ENCODE measurements at regions not wholly inside any gene's neighbourhood (a gene's known extent, or its start where the extent isn't known, plus 50 kb on each side); places are given as distances from the start of the nearest gene placed in this dataset.
"Not testable (repeated sequence)": the region's sequence is repeated elsewhere in the genome, so short reads cannot be mapped to it uniquely, and the experiment has no call there.

DNA sequence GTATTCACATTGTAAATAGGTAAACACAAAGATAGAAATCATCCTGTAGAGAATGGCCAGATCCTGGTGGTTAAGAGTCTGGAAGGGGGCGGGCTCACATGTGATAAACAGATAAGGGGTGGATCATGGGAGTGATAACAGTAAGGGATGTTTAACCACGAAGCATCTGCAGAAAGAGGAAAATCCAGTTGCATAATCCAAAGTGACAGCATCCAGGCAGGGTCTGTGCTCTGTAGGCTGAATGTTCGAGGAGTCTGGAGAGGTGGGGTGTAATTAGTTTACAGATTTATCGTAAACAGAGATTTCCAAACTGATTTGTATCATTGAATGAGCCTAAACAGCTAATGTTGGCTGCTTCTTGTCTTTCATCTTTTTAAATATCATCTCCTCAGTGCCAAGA lies 1009.8 kb upstream of the SLIT2 start:
- DNase-seq (ENCODE audit: low spot score): no peak

DNA sequence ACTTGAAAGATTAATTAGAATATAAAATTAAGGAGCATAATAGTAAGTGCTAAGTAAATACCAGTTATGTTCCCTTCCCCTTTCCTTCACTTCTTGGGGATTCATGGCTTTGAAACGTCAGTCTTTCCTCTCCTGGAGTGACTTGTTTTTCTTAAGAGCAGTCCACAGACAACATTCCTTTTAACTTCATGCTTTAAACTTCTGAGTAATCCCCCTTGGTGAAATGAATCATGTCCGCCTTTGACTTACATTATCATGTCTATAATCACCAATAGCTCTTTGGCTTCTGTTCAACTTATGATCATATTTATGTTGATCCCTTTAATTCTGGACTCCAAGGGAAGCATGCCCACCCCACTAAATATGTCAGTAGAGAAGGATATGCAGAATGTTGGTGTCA lies 1012.1 kb upstream of the SLIT2 start:
- no peak for DNase-seq (ENCODE audit: low spot score)

DNA sequence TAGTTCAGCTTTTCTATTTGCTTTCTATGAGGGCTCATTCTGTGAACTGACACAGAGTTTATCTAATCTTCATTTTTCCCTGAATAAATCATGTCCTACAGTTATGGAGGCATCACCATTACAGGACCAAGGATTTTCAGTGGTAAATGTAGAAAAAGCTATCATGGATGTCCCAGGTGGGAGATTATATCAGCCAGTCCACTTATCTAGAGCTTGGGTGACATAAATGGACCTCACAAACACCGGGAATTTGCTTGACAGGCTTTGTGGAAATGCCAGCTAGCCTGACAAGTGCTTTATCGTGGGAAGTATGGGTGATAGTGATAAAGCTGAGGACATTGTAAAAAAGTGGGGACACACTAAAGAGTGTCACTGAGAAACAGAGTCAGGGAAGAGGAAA lies 1015.2 kb upstream of the SLIT2 start:
- DNase-seq (ENCODE audit: low spot score): no peak

GRCh38 chr4:19230906-19231545 lies 1020.7 kb upstream of the SLIT2 start:
- no peak for DNase-seq (ENCODE audit: low spot score)

DNA sequence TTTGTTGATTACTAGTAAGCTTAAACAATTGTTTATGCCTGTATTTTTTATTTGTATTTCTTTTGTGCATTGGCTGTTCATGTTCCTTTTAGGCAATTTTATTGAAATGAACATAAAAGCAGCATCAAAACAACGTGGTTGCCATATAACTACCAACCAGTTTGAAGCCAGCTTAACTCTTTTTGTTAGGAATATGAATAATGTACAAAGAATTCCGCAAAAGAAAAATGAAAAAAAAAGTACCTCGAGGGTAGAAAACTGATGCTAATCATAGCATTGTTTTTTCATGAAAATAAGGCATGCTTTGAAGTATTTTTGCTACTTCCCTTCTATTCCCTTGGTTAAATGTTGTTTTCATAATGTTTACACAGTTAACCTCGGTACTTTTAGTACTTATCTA lies 1024.0 kb upstream of the SLIT2 start:
- no peak for DNase-seq (ENCODE audit: low spot score)

- peak; percentile 46 for DNase-seq (ENCODE audit: low spot score)
Measured at GRCh38 chr4:19224820-19225219, 1026.9 kb upstream of the SLIT2 start.

- no peak for DNase-seq (ENCODE audit: low spot score)
Measured at GRCh38 chr4:19216476-19216875, 1035.2 kb upstream of the SLIT2 start.

DNA sequence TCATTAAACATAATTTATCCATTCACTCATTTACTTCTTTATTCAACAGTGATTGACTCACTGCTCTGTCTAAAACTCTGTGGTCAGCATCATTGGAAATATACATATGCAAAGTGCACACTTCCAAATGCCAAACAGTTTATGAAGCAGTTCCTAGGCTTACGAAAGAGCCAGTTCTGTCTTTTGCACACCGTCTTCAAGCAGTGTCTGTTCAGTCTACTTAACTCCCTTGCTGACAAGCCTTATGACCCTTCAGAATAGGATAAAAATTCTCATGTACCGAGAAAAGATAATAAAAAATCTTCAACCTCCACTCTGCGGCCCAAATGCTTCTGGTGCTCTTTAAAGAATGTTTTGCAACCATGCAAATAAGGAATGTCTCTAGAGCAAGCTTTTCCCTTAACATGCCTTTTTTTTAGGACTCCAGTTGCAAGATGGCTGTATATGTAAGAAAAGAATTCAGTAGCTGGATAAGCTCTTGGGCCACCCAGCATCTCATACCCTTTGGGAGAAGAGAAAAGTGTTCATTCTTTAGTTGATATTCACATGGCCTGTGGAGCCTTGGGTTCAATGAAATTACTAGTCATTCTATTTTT lies 1037.0 kb upstream of the SLIT2 start:
- no peak for DNase-seq (ENCODE audit: low spot score)

- DNase-seq (ENCODE audit: low spot score): no peak
Measured at GRCh38 chr4:19213388-19213787, 1038.3 kb upstream of the SLIT2 start.

- DNase-seq (ENCODE audit: low spot score): no peak
Measured at GRCh38 chr4:19205853-19206252, 1045.9 kb upstream of the SLIT2 start.

- not testable (repeated sequence) for DNase-seq (ENCODE audit: low spot score)
Measured at GRCh38 chr4:19197838-19198237, 1053.9 kb upstream of the SLIT2 start.

GRCh38 chr4:19195696-19196095 lies 1056.0 kb upstream of the SLIT2 start:
- DNase-seq (ENCODE audit: low spot score): no peak

DNA sequence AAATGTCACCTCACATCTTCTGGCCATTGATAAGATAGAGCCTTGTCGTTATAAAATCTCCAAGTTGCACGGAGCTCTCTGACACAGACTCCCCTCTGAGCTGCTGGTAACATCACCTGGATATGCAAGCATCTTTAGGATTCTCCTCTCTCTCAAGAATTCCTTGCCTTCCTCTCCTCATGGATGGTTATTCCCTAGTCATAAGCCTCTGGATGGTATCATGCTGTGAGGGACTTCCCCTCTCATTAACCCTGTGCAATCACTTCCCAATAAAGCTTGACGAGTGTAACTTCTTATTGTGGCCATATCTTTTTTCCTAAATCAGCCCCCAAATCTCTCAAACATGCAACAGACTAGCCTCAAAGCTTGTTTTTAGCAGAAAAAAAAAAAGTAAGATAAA lies 1057.0 kb upstream of the SLIT2 start:
- DNase-seq (ENCODE audit: low spot score): no peak

DNA sequence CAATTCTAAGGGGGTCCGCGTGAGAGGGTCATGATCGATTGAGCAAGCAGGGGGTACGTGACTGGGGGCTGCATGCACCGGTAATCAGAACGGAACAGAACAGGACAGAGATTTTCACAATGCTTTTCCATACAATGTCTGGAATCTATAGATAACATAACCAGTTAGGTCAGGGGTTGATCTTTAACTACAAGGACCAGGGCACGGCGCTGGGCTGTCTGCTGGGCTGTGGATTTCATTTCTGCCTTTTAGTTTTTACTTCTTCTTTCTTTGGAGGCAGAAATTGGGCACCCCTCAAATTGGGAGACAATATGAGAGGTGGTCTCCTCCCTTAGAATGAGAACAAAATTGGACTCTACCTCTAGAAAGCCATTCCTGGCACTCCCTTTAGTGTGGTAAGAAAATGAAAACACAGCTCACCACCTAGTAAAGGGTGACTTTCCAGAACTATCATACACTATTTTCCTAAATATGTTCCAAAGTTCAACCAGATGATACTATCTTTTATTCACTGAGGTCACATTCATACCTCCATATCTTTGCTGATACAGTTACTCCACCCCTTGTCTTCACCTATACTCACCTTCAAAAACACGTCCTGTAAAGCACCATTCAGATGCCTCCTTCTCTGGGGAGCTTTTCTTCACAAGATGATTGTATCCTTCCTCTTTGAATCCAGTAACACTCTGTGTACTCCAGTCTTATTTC lies 1058.3 kb upstream of the SLIT2 start:
- DNase-seq (ENCODE audit: low spot score): no peak

- DNase-seq (ENCODE audit: low spot score): no peak
Measured at GRCh38 chr4:19191979-19192650, 1059.6 kb upstream of the SLIT2 start.

- DNase-seq (ENCODE audit: low spot score): no peak
Measured at GRCh38 chr4:19187691-19188090, 1064.0 kb upstream of the SLIT2 start.

- no peak for DNase-seq (ENCODE audit: low spot score)
Measured at GRCh38 chr4:19187096-19187495, 1064.6 kb upstream of the SLIT2 start.

- DNase-seq (ENCODE audit: low spot score): not testable (repeated sequence)
Measured at GRCh38 chr4:19181631-19182030, 1070.1 kb upstream of the SLIT2 start.

DNA sequence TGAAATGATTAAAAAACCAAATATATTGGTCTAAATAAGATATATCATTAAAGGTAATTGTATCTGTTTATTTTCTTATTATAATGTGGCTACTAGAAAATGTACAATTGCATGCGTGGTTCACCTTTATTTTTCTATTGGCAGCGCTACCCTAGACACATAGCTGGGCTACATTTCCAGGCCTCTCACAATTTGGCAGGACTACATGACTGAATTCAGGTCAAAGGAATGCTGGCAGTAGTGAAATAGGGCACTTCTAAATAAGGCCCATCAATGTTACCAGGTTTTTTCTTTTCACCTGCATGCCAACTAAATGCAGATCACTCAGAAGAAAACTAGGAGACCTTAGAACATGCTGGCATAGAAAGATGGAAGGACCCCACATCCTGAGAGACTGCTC lies 1072.9 kb upstream of the SLIT2 start:
- no peak for DNase-seq (ENCODE audit: low spot score)

DNA sequence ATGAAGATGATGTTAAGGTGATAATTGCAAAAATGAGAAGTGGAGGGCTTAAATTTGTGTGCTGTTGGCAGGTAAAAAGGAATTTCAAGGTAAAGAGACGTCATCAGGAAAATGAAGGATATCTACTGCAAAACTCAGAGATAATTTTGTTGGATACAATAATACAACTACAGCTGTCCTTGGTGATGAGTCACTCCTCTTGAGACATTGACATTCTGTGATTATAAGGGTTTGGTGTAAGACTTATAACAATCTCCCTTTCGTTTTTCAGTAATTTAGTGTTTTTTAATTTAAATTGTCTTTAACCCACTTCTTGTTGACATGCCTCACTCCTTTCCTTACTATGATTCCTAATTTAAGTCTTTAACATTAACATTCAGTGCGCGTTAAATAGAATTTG lies 1074.1 kb upstream of the SLIT2 start:
- DNase-seq (ENCODE audit: low spot score): no peak

DNA sequence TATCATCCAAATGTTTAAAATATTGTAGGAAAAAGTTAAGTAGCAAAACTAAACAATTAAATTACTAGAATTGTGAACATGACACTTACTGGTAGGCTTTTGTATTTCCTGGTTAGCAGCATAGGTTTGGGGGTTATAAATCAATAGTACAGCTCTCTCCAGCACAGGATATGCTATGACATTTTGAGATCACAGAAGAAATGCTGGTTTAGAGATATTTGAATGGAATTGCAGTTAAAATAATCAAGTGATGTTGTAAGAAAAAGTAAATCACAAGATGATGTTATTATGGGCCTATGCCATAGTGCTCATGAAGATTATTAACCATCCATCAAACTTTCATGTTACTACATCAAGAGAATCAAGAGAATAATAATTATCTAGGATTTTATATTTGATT lies 1079.9 kb upstream of the SLIT2 start:
- no peak for DNase-seq (ENCODE audit: low spot score)

GRCh38 chr4:19167311-19167710 lies 1084.4 kb upstream of the SLIT2 start:
- DNase-seq (ENCODE audit: low spot score): no peak

GRCh38 chr4:19164334-19164733 lies 1087.4 kb upstream of the SLIT2 start:
- DNase-seq (ENCODE audit: low spot score): no peak

Data from HT-29 (cell line).